ENCODE measurements at regions not wholly inside any gene's neighbourhood (a gene's known extent, or its start where the extent isn't known, plus 50 kb on each side); places are given as distances from the start of the nearest gene placed in this dataset.

DNA sequence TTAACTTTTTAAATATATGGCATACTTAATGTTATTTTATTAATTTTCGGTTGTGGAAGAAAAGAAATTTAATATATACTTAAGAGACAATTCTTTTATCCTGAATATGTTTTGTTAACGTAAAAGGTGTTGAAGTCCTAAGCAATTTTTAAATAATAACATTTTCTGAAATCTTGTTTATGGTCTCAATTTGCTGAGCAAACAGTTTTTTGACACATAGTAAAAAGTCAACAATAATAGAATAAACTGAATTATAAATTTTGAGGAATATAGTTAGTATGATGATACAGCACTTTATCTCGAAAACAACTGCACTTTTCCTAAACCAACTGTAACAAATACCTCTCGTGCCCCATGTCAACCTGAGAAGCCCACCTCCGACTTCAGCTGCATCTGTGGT is 229.8 kb upstream of the TARS1 start:
- no peaks in the 10 kb centered on the region for H3K4me1 ChIP-seq

GRCh38 chr5:33212439-33212838 is 228.3 kb upstream of the TARS1 start:
- H3K27me3 ChIP-seq = no peaks in the 10 kb centered on the region
- H3K4me1 ChIP-seq = no peaks in the 10 kb centered on the region
- no peak overlapping the region for H3K4me3 ChIP-seq
- TF ChIP-seq POLR2AphosphoS5 (IDR thresholded peaks at IDR 0.05; ENCODE audit: insufficient read depth in 1 of 2, low read depth in 1 of 2) = no peak
- TF ChIP-seq, protein P1, sequence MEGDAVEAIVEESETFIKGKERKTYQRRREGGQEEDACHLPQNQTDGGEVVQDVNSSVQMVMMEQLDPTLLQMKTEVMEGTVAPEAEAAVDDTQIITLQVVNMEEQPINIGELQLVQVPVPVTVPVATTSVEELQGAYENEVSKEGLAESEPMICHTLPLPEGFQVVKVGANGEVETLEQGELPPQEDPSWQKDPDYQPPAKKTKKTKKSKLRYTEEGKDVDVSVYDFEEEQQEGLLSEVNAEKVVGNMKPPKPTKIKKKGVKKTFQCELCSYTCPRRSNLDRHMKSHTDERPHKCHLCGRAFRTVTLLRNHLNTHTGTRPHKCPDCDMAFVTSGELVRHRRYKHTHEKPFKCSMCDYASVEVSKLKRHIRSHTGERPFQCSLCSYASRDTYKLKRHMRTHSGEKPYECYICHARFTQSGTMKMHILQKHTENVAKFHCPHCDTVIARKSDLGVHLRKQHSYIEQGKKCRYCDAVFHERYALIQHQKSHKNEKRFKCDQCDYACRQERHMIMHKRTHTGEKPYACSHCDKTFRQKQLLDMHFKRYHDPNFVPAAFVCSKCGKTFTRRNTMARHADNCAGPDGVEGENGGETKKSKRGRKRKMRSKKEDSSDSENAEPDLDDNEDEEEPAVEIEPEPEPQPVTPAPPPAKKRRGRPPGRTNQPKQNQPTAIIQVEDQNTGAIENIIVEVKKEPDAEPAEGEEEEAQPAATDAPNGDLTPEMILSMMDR (IDR thresholded peaks at IDR 0.05) = no peak
- TF ChIP-seq POLR2A (IDR thresholded peaks at IDR 0.05) = no peak
- no peak for DNase-seq (ENCODE audit: extremely low spot score in 2 of 2)
- intact Hi-C loops (cut with DNase I) = no loop called here
- H3K9me3 ChIP-seq = no peaks in the 10 kb centered on the region
- H3K27ac ChIP-seq = no peak overlapping the region
- H3K36me3 ChIP-seq = no peaks in the 10 kb centered on the region

More for the DNA sequence above, 229.8 kb upstream of the TARS1 start:
- Histone ChIP-seq H3K27me3 (no peaks in the 10 kb centered on the region), H3K4me3 (no peak overlapping the region), H3K36me3 (no peaks in the 10 kb centered on the region), H3K27ac (no peak overlapping the region), H3K9me3 (no peaks in the 10 kb centered on the region)
- no peak for TF ChIP-seq POLR2A (IDR thresholded peaks at IDR 0.05)
- TF ChIP-seq, protein P1 (IDR thresholded peaks at IDR 0.05) = no peak
- no peak for TF ChIP-seq POLR2AphosphoS5 (IDR thresholded peaks at IDR 0.05; ENCODE audit: insufficient read depth in 1 of 2, low read depth in 1 of 2)
- no peak for DNase-seq (ENCODE audit: extremely low spot score in 2 of 2)
- intact Hi-C loops (cut with DNase I) = no loop called here

DNA sequence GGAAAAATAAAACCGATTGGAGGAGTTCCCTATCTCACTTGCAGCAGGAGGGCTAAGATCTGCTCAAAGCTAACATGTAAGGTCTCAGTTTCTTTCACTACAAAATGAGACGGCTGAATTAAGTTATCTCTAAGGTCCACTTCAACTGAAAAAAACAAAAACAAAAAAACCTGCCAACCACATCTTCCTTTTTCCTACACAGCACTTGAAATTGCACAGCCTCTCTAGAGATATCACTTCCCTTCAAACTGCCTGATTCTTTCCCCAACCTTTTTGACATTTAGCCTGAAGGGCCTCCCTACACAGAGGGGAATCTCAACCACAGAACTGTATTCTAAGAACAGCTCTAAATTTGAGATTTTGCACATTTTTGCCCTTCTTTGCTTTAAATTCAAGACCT is 227.9 kb upstream of the TARS1 start:
- no peaks in the 10 kb centered on the region for H3K9me3 ChIP-seq
- no peak overlapping the region for H3K4me3 ChIP-seq
- no peaks in the 10 kb centered on the region for H3K4me1 ChIP-seq
- DNase-seq (ENCODE audit: extremely low spot score in 2 of 2) = no peak
- H3K36me3 ChIP-seq = no peaks in the 10 kb centered on the region
- H3K27ac ChIP-seq = no peak overlapping the region
- H3K27me3 ChIP-seq = no peaks in the 10 kb centered on the region
- intact Hi-C loops (cut with DNase I) = no loop called here
- no peak for TF ChIP-seq POLR2A (IDR thresholded peaks at IDR 0.05)
- TF ChIP-seq, protein P1 (IDR thresholded peaks at IDR 0.05) = no peak
- TF ChIP-seq POLR2AphosphoS5 (IDR thresholded peaks at IDR 0.05; ENCODE audit: insufficient read depth in 1 of 2, low read depth in 1 of 2) = no peak

- TF ChIP-seq POLR2AphosphoS5 (IDR thresholded peaks at IDR 0.05; ENCODE audit: insufficient read depth in 1 of 2, low read depth in 1 of 2) (no peak), POLR2A (IDR thresholded peaks at IDR 0.05) (no peak)
- TF ChIP-seq, protein P1 (IDR thresholded peaks at IDR 0.05) = no peak
- no peaks in the 10 kb centered on the region for H3K9me3 ChIP-seq
- no peak overlapping the region for H3K4me3 ChIP-seq
- H3K27ac ChIP-seq = no peak overlapping the region
- intact Hi-C loops (cut with DNase I) = no loop called here
- H3K4me1 ChIP-seq = no peaks in the 10 kb centered on the region
- H3K27me3 ChIP-seq = no peaks in the 10 kb centered on the region
- H3K36me3 ChIP-seq = no peaks in the 10 kb centered on the region
- no peak for DNase-seq (ENCODE audit: extremely low spot score in 2 of 2)
Measured at GRCh38 chr5:33223563-33224284, 217.0 kb upstream of the TARS1 start.

DNA sequence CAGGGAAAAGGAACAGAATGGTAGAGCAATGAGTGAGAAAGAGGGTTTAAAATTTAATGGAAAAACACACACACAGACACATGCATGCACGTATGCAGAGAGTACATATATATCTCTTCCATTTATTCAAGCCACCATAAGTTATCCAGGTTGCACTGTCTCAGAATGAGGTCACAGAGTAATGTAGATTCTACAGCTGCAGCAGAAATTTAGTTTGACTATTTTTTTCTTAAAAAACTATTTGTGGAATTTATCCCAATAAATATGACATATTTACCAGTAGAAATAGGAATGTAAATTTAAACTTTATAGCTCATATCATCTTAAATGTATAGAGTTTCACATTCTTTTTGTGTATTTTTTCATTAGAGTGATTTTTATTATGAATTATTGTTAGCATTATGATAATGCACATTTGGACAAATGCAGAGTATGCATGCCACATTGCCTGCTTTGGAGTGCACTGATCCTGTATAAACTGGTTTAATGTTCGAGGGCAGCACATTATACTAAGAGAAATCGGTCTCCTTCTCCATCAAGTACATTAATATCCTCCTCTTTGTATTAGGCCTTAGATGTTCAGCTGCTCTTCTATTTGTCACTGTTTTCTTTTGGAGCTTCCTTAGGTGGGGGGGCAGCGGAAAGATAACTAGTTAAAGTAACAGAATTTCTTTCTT is 216.3 kb upstream of the TARS1 start:
- Histone ChIP-seq H3K4me3 (no peak overlapping the region), H3K4me1 (no peaks in the 10 kb centered on the region), H3K27ac (no peak overlapping the region), H3K36me3 (no peaks in the 10 kb centered on the region), H3K27me3 (no peaks in the 10 kb centered on the region), H3K9me3 (no peaks in the 10 kb centered on the region)
- intact Hi-C loops (cut with DNase I) = no loop called here
- DNase-seq (ENCODE audit: extremely low spot score in 2 of 2) = no peak
- TF ChIP-seq POLR2AphosphoS5 (IDR thresholded peaks at IDR 0.05; ENCODE audit: insufficient read depth in 1 of 2, low read depth in 1 of 2) = no peak
- TF ChIP-seq, protein P1 (IDR thresholded peaks at IDR 0.05) = no peak
- TF ChIP-seq POLR2A (IDR thresholded peaks at IDR 0.05) = no peak

Measured in vagina (tissue), 2 donors.